CD4-positive, alpha-beta T cell treated with Interleukin-1 beta for 1 hour (primary cell): ENCODE measurements at regions not wholly inside any gene's neighbourhood (a gene's known extent, or its start where the extent isn't known, plus 50 kb on each side); places are given as distances from the start of the nearest gene placed in this dataset.
"Not testable (repeated sequence)": the region's sequence is repeated elsewhere in the genome, so short reads cannot be mapped to it uniquely, and the experiment has no call there.

Experiments used
- DNase-seq, 2 donors: peaks; one replicate each; pipeline ENCODE4 v3.0.0-alpha.2; 2020 to 2022

DNA sequence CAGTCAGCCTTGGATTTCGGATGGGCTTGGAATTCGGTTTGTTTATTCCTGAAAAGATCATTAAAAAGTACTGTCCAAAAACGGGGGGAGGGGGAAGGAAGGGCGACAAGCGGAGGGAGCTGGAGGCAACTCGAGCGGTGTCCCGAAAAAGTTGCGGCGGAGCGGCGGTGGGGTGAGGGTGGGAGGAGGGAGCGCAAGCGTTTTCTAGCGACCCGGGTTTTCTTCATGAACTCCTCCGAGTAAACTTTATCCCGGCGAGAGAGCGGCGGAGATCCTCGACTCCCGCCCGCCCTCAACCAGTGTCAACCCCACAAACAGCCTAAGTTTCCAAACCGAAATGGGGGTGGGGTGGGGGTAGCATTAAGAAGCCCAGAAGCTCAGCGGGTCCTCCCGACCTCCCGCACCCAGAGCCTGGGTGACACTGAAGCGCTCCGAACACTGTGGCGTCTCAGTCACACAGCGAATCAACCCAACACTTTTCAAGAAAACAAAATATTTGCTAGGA lies 133.0 kb upstream of the C11orf58 start:
- DNase-seq, result no peak

DNA sequence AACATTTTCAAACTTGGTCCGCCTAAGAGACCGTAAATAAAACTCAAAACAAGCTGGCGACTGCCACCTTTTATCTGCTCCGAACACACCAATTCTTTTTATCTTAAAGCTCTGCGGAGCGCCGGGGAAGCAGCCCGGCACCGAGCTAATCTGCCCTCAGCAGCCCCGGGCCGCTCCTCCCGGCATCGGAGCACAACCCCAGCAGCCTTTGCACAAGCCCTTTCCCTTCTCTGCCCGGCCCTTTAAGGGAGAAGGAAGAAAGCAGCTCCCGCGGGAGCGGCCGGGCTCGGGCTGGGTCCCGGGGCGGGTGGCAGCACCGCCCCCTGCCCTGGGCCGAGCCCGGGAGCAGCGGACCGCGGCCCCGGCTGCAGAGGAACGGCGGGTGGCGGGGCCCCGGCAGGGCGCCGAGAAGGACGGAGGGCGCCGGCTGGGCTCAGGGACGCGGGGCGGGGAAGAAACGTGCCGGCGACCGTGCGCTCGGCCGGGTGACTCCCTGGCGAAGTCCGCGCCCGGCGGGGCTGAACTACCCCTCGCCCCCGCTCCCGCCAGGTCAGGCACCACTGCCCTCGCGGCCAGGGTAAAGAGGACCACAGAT lies 133.6 kb upstream of the C11orf58 start:
- DNase-seq, result no peak

DNA sequence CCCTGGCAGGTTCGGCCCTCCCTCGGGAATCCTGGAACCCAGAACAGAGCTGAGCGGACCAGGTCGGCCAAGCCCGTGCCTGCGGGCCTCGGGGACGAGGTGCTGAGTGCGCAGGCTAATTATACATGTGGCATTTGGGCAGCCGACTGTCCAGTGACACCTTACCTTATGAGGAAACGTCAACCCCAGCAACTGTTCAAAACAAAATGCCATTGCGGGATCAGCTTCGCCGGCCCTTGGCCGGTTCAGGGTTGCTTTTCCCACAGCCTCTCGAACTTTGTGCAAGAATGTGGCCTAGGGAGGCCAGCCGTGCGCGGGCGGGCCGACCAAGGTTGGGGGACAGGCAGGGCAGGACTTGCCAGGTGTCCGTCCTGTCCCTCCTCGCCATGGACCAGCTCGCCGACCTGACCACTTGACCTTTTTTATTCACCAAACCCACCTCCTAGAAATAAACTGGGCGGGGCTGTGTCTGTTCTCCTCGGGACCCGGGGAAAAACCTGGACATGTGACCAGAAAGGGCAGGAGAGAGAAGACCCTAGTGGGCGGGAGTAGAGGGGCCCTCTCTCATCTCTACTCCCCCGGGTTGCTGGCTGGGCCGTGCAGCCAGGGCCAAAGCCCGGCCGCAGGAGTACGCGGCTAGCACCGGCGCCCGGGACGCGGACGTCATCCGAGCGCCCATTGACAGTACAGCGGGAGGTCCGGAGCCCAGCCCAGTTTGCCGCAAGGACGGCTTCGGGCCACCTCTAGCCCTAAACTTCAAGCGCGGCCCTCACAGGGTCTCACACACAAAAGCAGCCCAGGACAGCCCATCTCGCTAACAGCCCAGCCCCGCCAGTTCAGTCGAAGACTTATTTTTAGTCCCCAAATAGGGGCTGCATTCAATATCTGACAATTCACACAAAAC lies 134.3 kb upstream of the C11orf58 start:
- no peak for DNase-seq

DNA sequence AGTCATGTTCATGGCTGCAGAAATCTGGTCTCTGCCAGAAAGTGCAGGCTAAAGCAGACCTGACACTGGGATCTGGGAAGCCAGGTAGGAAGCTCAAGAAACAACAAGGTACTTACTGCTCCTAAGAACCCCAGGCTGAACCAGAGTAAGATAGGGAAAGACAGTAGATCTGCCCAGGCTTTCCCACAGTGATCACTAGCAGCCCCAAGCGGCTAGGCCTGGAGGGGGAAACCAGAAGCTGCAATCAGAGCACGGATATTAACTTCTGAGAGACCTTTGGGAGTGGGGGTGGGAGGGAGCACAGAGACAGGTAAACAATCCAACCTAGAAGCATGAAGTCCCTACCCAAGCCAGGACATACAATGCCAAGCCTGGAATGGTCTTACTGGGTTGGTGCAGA lies 135.2 kb upstream of the C11orf58 start:
- DNase-seq, result no peak

DNA sequence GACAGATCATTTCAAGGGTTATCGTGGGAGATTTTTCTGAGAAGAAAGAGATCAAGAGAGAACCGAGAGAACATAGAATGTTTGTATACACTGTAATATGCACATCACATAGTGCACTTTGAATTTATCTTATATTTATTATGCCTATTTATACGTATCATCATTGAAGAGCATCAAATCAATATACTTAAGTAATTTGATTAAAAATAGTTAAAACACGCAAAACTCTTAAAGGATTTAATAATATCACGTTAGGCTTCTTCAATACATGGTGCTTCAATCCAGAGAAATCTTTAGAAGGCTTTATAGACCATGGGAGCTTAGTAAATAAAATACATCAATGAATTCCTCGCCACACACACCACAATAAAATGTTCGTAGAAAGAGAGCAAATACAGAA lies 139.5 kb upstream of the C11orf58 start:
- no peak for DNase-seq

DNA sequence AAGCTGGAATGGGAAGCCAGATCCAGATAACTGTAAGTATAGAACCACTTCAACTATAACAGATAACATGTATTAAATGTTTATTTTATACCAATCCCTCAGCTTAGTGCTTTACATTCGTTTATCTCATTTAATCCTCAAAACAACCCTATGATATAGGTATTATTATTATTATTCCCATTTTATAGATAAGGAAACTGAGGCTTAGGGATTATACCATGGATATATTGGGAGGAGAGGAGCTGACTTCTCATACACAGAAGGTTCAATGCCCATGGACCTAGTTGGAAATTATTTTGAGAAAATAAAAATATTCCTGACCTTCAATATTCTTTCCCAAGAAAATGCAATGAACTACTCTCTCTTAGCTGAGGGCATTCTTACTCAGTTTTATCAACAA lies 140.4 kb upstream of the C11orf58 start:
- DNase-seq, result no peak

DNA sequence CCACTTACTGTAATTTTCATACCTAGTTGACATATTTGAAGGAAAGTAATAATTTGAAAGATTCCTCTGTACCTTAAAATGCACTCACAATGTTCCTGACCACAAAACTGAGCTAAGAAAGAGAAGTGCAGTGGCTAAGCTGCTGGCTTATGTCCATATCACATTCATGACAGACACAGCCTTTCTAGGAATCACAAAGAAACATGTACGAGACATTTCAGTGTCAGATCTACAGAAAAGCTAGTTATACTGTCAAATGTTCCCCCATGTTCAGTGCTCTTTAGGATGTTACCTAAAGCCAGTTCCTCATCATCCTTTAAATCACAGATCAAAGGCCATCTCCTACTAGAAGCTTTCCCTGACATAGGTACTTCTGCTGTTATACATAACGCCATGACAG lies 142.2 kb upstream of the C11orf58 start:
- no peak for DNase-seq

DNA sequence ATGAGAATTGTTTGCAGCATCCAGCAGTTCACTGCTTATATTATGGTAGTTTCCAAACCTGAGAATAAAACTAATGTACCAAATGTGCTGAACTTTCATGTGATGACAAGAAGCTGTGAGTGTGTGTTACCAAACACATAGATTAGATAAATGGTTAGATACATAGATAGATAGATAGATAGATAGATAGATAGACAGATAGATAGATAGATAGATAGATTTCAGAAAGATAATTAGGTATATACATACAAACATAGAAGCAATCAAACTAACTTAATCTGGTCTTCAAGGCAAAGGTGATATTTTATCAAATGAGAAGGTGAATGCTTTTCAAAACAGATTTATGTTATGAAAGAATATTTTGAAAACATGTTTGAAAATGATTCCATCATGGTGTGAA lies 147.3 kb upstream of the C11orf58 start:
- no peak for DNase-seq

DNA sequence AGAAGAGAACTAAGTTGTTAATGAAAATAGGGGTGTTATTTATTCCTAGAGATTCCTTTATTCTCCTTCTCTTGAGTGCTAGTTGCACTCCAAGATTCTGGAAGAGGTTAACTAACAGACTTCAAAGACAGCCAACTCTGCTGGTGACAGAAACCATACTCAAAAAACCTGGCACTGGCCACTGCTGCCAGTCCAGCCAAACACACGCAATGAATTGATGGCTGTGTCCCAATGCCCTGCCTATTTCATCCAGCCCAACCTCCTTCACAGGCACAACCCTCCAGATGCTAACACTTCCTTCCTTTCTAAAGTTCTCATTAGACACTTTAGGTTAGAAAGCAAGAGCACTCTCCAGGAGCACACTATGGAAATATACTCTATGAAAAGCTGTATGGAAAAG lies 150.8 kb upstream of the C11orf58 start:
- DNase-seq, result no peak

DNA sequence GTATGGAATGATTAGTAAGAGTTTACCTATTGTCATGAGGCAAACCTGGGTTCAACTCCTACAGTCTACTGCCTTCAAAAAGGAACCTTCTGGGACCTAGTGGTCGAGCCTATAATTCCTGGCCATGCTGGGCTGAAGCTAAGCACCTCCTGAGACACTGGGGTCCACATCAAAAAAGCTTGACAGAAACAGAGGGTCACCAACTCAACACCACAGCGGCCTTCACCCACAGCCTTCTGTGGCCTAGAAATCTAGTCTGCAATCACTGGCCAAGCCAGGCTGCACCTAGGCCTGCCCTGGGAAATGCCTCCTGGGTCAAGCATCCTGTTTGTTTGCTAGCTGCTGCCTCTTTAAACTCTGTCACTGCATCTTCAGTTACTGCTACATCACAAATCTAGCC lies 153.9 kb upstream of the C11orf58 start:
- no peak for DNase-seq

DNA sequence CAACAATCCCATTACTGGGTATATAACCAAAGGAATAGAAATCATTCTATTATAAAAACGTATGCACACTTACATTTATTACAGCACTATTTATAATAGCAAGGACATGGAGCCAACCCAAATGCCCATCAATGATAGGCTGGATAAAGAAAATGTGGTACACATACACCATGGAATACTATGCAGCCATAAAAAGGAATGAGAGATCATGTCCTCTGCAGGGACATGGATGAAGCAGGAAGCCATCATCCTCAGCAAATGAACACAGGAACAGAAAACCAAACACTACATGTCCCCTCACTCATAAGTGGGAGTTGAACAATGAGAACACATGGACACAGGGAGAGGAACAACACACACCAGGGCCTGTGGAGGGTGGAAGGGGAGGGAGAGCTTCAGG lies 157.4 kb upstream of the C11orf58 start:
- not testable (repeated sequence) for DNase-seq

DNA sequence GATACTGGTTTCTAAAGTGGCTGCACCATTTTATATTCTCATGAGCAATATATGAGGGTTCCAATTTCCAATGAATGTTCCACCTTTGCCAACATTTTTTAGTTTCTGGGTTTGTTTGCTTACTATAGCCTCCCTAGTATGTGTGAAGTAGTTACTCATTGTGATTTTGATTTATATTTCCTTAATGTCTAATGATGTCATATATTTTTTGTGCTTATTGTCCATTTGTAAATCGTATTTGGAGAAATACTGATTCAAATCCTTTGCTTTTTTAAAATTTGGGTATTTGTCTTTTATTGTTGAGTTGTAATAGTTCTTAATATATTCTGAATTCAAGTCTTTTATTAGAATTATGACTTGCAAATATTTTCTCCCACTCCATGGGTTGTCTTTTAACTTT lies 161.0 kb upstream of the C11orf58 start:
- DNase-seq, result no peak

DNA sequence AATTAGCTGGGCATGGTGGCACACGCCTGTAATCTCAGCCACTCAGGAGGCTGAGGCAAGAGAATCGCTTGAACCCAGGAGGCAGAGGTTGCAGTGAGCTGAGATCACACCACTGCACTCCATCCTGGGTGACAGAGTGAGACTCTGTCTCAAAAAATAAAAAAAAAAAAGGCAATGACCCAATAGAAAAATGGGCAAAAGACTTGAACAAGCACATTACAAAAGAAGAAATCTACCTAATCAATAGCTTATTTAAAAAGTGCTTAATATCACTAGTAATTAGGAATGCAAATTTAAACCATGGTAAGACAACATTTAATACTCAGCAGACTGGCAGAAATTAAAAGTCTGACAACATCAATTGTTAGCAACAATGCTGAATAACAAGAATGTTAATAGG lies 163.6 kb upstream of the C11orf58 start:
- DNase-seq, result not testable (repeated sequence)

DNA sequence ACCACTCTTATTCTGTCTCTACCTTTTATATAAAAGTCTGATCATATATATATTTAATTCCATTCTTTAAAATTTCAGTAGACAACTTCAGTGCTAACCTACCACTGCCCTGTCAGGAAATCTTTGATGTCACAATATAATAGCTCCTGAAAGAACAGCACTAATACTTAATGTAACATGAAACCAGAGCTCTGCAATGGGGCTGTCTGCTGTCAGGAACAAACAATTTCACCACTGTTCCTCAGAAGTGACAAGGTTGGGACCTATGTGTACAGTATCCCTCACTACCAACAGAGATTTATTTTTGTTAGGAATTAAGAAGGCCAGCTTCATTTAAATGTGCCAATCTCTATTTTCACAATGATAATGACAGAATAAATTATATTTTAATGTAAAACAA lies 165.5 kb upstream of the C11orf58 start:
- no peak for DNase-seq

DNA sequence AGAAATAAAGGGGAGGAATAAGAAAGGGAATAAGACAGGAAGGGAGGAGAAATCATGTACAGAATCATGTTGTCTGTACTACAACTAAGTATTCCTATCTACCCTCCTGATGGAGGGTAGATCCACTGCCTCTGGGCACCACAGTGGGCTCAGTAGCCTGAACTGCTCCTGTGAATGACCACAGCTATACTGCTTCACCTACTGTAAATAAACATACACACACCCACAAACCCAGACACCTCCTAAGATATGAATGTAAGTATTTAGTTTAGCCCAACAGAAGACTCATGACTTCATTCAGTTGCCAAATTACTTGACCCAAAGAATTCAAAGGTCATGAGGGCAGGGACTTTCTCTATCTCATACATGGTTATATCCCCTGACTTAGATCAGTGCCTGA lies 177.3 kb upstream of the C11orf58 start:
- no peak for DNase-seq

DNA sequence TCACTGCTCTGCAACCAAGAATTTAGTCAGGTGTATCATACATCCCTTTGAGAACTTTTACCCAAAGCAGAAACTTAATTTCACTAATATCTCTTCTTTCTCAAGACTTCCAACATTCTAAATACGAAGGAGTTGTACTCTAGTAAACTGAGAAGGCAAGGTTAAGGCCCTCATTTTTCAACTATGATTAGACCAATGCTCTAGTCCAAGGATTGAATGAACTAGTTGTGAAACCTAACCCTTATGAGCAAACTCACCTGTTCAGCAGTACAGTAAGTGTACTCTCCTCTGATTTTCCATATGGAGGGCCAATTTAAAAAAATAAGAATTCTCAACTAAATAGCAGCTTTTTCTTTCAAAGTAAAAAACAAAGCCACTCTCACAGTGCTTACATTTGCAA lies 180.0 kb upstream of the C11orf58 start:
- no peak for DNase-seq

DNA sequence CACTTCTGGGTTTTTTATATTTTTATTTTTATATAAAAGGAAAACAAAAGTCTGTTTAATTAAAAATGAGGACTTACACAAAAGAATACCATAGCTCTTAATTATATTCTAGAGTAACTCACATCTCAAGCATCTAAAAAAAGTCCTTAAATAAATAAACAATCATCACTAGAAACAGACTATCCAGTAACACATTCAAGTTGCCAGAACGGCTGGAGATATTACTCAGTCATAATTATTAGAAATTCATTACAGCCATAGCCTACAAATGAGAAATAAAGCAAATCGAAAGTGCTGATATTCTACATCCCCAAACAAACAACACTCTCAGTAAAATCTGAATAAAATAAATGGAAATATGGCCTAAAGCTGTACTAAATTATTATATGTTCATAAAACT lies 182.5 kb upstream of the C11orf58 start:
- DNase-seq, result no peak

DNA sequence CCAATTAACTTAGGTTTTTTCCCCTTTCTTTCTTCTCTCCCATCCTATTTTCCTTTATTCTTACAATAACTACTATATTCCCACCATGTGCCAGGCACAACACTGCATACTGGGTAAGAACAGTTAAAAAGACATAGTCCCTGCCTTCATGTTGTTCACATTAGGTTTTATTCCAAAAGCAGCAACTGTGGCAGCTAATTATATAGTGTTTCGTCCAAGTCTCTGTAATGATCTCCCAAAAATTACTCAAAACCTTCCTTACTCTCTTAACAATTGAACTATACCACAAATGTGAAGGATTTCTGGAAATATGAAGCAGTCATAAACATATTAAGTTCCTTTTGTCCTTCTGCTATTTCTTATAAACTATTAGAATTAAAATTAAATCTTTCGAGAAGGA lies 184.1 kb upstream of the C11orf58 start:
- DNase-seq, result no peak

DNA sequence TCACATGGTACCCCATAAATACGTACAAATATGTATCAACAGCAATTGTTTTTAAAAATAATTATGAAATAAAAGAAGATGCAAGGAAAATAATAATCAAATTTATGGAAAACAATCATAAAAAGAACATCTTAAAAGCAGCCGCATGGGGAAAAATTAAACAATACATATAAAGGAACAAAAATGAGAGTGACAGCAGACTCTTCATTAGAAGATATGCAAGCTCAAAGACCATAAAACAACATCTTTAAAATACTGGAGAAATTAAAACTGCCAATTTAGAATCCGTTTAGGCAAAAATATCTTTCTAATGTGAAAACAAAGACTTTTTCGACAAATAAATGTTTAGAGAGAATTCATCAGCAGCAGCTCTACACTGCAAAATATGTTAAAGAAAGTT lies 190.6 kb upstream of the C11orf58 start:
- DNase-seq, result no peak

DNA sequence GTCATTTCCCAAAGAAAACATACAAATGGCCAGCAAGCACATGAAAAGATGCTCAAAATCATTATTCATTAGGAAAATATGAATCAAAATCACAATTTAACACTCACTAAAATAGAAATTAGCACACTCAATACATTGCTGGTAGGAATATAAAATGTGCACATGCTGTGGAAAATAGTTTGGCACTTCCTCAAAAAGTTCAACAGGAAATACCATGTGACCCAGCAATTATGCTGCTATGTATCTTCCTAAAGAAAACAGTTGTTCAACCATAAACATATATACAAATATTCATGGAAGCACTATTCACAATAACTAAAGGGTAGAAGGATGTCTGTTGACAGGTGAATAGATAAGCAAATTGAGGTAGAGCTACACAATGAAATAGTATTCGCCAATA lies 187.3 kb upstream of the SOX6 start:
- no peak for DNase-seq

DNA sequence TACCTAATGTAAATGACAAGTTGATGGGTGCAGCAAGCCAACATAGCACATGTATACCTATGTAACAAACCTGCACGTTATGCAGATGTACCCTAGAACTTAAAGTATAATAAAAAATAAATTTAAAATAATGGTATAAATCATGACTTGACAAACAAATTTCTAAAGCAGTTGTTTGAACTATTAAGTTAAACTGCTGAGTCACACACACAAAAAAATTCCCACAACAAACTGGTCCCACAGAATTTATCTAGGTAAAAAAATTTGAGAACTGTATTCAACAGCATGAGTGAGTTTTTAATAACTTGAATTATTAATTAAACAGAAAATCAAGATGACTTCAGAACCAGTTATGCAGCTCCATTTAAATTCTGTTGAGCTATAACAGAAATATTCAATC lies 186.0 kb upstream of the SOX6 start:
- DNase-seq, result no peak

DNA sequence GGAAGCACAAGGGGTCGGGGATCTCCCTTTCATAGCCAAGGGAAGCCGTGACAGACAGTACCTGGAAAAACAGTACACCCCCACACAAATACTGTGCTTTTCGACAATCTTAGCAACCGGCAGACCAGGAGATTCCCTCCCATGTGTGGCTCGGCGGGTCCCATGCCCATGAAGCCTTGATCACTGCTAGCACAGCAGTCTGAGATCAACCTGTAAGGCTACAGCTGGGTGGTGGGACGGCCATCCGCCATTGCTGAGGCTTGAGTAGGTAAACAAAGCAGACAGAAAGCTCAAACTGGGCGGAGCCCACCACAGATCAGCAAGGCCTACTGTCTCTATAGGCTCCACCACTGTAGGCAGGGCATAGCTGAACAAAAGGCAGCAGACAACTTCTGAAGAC lies 180.2 kb upstream of the SOX6 start:
- no peak for DNase-seq

DNA sequence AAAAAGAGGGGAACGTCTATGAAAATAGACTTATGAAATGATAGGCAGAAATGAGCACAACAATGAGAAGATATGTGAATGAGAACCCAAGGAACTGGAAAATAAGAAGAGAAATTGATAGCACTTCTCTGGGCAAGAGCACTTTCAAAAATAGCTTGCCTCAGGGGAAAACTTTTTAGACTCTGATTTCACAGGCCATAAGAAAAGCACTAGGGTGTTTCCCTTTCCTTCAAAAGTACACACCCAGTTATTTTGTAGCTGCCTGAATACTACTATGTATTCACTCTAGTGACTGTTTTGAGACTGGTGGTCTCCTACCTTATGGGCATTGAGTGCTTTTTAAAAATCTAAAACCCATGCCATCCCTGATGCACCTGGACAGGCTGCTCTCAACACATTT lies 172.3 kb upstream of the SOX6 start:
- DNase-seq, result no peak

DNA sequence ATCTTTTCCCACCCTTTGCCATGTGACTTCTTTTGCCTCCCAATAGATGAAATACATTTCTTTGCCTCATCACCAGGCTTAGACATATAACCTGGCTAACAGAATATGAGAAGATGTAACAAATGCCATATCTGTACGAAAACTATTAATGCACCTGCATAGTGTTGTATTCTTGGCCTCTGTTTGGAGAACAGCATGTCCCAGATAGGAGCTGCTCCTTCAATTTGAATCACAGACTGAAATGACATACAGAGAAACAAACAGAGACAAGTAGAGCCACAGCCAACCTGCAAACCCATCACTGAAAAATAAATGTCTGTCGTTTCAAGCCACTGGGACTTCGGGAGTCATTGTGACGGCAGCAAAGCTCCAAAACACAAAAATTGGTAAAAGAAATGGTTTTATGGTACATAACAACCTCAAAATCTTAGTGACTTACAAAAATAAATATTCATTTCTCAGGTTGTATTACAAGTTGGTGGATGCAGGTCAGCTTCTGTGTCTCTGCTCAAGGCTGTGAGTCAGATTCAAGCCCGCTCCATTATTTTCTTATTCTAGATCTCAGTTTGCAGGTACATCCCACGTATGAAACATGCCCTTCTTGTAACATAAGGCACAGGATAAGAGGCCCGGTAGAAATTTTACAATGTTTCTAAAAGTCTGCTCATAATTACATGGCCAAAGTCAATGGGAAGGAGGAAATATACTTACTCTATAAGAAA lies 171.3 kb upstream of the SOX6 start:
- no peak for DNase-seq
